ENCODE measurements at regions not wholly inside any gene's neighbourhood (a gene's known extent, or its start where the extent isn't known, plus 50 kb on each side); places are given as distances from the start of the nearest gene placed in this dataset.

- TF ChIP-seq CTCF (IDR thresholded peaks at IDR 0.05) = no peak
- no peak for TF ChIP-seq POLR2A (IDR thresholded peaks at IDR 0.05)
Measured at GRCh38 chr10:18886102-18886501, 162.5 kb upstream of the MALRD1 start.

All from heart left ventricle (tissue), 13 donors.